Heart left ventricle (tissue), 13 donors: ENCODE measurements at regions not wholly inside any gene's neighbourhood (a gene's known extent, or its start where the extent isn't known, plus 50 kb on each side); places are given as distances from the start of the nearest gene placed in this dataset.

ENCODE experiments used
- POLR2A ChIP-seq, 2 donors: fragments of 450-650 bp; IDR thresholded peaks; one replicate each; pipeline ENCODE4 v1.6.1; 2017; ENCODE audit warnings: antibody characterized with exemption in 2 of 2, mild to moderate bottlenecking in 2 of 2, moderate library complexity in 2 of 2
- TF ChIP-seq, protein P1 (sequence below), 12 donors: fragments of 200-600 bp; sonication (generic) in 4 of 12; IDR thresholded peaks; one replicate each; pipeline versions ENCODE4 v1.5.0 to v1.8.0; 2018 to 2022; ENCODE audit warnings: antibody characterized with exemption in 12 of 12, mild to moderate bottlenecking in 5 of 12
- donor health status: ischemic (EF 13 %, LVEDD 7.1; RV severe dilation, severe dysfunction).
- donor health status: DM: no; HTN: yes; CAD: no.
- donor health status: DM: no; HTN: no; CAD: no.
- donor health status: ischemic (EF 25% LVEDD 6.9; RV normal size, moderate dysfunction).
- donor health status: ischemic (EF 25% LVEDD 5.7; RV mildly dilated, moderate dysfunction).
- donor health status: ischemic (EF 35%, LVEDD 5.7; RV mildly dilated, moderate dysfunction).
- donor health status: nonischemic (EF 11% LVEDD 7.7; RV severe dilation, severe dysfunction).
- donor health status: DM: yes; HTN: yes; CAD: no.
- donor health status: PGD.
- donor health status: ischemic (EF 29% LVEDD 5.4; RV normal size, mild dysfunction).
- donor health status: nonischemic (EF 23%, LVEDD 6.1; RV moderate dilation, normal function).

- TF ChIP-seq, protein P1, sequence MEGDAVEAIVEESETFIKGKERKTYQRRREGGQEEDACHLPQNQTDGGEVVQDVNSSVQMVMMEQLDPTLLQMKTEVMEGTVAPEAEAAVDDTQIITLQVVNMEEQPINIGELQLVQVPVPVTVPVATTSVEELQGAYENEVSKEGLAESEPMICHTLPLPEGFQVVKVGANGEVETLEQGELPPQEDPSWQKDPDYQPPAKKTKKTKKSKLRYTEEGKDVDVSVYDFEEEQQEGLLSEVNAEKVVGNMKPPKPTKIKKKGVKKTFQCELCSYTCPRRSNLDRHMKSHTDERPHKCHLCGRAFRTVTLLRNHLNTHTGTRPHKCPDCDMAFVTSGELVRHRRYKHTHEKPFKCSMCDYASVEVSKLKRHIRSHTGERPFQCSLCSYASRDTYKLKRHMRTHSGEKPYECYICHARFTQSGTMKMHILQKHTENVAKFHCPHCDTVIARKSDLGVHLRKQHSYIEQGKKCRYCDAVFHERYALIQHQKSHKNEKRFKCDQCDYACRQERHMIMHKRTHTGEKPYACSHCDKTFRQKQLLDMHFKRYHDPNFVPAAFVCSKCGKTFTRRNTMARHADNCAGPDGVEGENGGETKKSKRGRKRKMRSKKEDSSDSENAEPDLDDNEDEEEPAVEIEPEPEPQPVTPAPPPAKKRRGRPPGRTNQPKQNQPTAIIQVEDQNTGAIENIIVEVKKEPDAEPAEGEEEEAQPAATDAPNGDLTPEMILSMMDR (IDR thresholded peaks at IDR 0.05), result no peak
- no peak for TF ChIP-seq POLR2A (IDR thresholded peaks at IDR 0.05)
These were observed 377.6 kb downstream of the KIF16B start for GRCh38 chr20:16195671-16196070.
